ENCODE measurements at regions not wholly inside any gene's neighbourhood (a gene's known extent, or its start where the extent isn't known, plus 50 kb on each side); places are given as distances from the start of the nearest gene placed in this dataset.

GRCh38 chrX:1002611-1003010 lies 209.8 kb downstream of the CRLF2 start:
- POLR2A ChIA-PET, result no interaction called here
- H3K4me1 Mint-ChIP-seq, result no peaks in the 10 kb centered on the region
- H2AFZ ChIP-seq (ENCODE audit: insufficient read depth, low read depth, low read length, poor library complexity, severe bottlenecking), result no peak overlapping the region

GRCh38 chrX:997631-998137 lies 214.8 kb downstream of the CRLF2 start:
- Histone ChIP-seq H3K27me3 (replicated peaks in 1 of 4; ENCODE audit: control extremely low read depth in 1 of 4, control insufficient read depth in 3 of 4, insufficient read depth in 4 of 4, low read length in 3 of 4) (no peaks in the 10 kb centered on the region), H2AFZ (ENCODE audit: insufficient read depth, low read depth, low read length, poor library complexity, severe bottlenecking) (no peak overlapping the region), H3K4me3 (ENCODE audit: control extremely low read depth in 1 of 5, extremely low read depth in 1 of 5, insufficient read depth in 1 of 5, low read depth in 2 of 5, low read length in 4 of 5) (no peak overlapping the region), H4K20me1 (ENCODE audit: control insufficient read depth, insufficient read depth, low read length, poor library complexity, severe bottlenecking) (no peaks in the 10 kb centered on the region), H3K9me3 (ENCODE audit: control extremely low read depth in 1 of 3, control insufficient read depth in 2 of 3, insufficient read depth in 1 of 3, low read length in 2 of 3) (peaks cover 0 to 19% (median 3%) of the 10 kb centered on the region in 3 donors), H3K4me2 (replicated peaks; ENCODE audit: low read depth, low read length, poor library complexity, severe bottlenecking) (no peak overlapping the region), H3K79me2 (ENCODE audit: control insufficient read depth, insufficient read depth, low read length) (no peaks in the 10 kb centered on the region), H3K4me1 (ENCODE audit: control insufficient read depth in 2 of 2, insufficient read depth in 2 of 2, low read length in 2 of 2) (no peaks in the 10 kb centered on the region), H3K27ac (ENCODE audit: low read length in 2 of 2) (no peak overlapping the region), H3K36me3 (replicated peaks in 1 of 2; ENCODE audit: control extremely low read depth in 1 of 2, control insufficient read depth in 1 of 2, extremely low read depth in 1 of 2, insufficient read depth in 2 of 2, low read length in 1 of 2) (no peaks in the 10 kb centered on the region), H3K9ac (ENCODE audit: low read length) (no peak overlapping the region)
- peaks cover 8% of the 10 kb centered on the region for H3K9me3 Mint-ChIP-seq (ENCODE audit: insufficient read depth)
- DNase-seq, result no peak
- no peaks in the 10 kb centered on the region for H3K27me3 Mint-ChIP-seq
- TF ChIP-seq EZH2 (IDR thresholded peaks at IDR 0.05; ENCODE audit: borderline replicate concordance, insufficient read depth, low read depth, low read length, poor library complexity, severe bottlenecking) (no peak), CTCF (IDR thresholded peaks at IDR 0.05) (no peak)
- ATAC-seq (ENCODE audit: low read depth), result no peak
- intact Hi-C loops (cut with micrococcal nuclease), result no loop called here
- ChIA-PET POLR2A (no interaction called here), CTCF (no interaction called here)
- H3K4me3 Mint-ChIP-seq, result no peak overlapping the region
- 43% methylated on average over 10 of the region's 10 CpGs for WGBS (ENCODE audit: insufficient coverage)
- no peaks in the 10 kb centered on the region for H3K4me1 Mint-ChIP-seq
- no peak overlapping the region for H3K27ac Mint-ChIP-seq

More at GRCh38 chrX:1002611-1003010, 209.8 kb downstream of the CRLF2 start:
- Histone ChIP-seq H3K36me3 (replicated peaks in 1 of 2; ENCODE audit: control extremely low read depth in 1 of 2, control insufficient read depth in 1 of 2, extremely low read depth in 1 of 2, insufficient read depth in 2 of 2, low read length in 1 of 2) (no peaks in the 10 kb centered on the region), H4K20me1 (ENCODE audit: control insufficient read depth, insufficient read depth, low read length, poor library complexity, severe bottlenecking) (no peaks in the 10 kb centered on the region), H3K4me2 (replicated peaks; ENCODE audit: low read depth, low read length, poor library complexity, severe bottlenecking) (no peak overlapping the region), H3K9ac (ENCODE audit: low read length) (no peak overlapping the region), H3K27me3 (replicated peaks in 1 of 4; ENCODE audit: control extremely low read depth in 1 of 4, control insufficient read depth in 3 of 4, insufficient read depth in 4 of 4, low read length in 3 of 4) (no peaks in the 10 kb centered on the region), H3K4me3 (ENCODE audit: control extremely low read depth in 1 of 5, extremely low read depth in 1 of 5, insufficient read depth in 1 of 5, low read depth in 2 of 5, low read length in 4 of 5) (no peak overlapping the region), H3K79me2 (ENCODE audit: control insufficient read depth, insufficient read depth, low read length) (no peaks in the 10 kb centered on the region), H3K4me1 (ENCODE audit: control insufficient read depth in 2 of 2, insufficient read depth in 2 of 2, low read length in 2 of 2) (no peaks in the 10 kb centered on the region), H3K9me3 (ENCODE audit: control extremely low read depth in 1 of 3, control insufficient read depth in 2 of 3, insufficient read depth in 1 of 3, low read length in 2 of 3) (peaks cover 0 to 10% (median 0%) of the 10 kb centered on the region in 3 donors), H3K27ac (ENCODE audit: low read length in 2 of 2) (no peak overlapping the region)
- no peak for ATAC-seq (ENCODE audit: low read depth)
- no peaks in the 10 kb centered on the region for H3K9me3 Mint-ChIP-seq (ENCODE audit: insufficient read depth)
- no peaks in the 10 kb centered on the region for H3K27me3 Mint-ChIP-seq
- WGBS (ENCODE audit: insufficient coverage), result 96% methylated on average over 12 of the region's 23 CpGs
- intact Hi-C loops (cut with micrococcal nuclease), result no loop called here
- CTCF ChIA-PET, result no interaction called here
- no peak overlapping the region for H3K27ac Mint-ChIP-seq
- no peak overlapping the region for H3K4me3 Mint-ChIP-seq
- no peak for DNase-seq
- TF ChIP-seq EZH2 (IDR thresholded peaks at IDR 0.05; ENCODE audit: borderline replicate concordance, insufficient read depth, low read depth, low read length, poor library complexity, severe bottlenecking), result no peak
- no peak for TF ChIP-seq CTCF (IDR thresholded peaks at IDR 0.05)
